GM18517 (cell line): ENCODE measurements at regions not wholly inside any gene's neighbourhood (a gene's known extent, or its start where the extent isn't known, plus 50 kb on each side); places are given as distances from the start of the nearest gene placed in this dataset.
"Not testable (repeated sequence)": the region's sequence is repeated elsewhere in the genome, so short reads cannot be mapped to it uniquely, and the experiment has no call there.

Experiments used
- ATAC-seq: cut with Tn5 transposase; IDR thresholded peaks from one replicate; pipeline ENCODE4 v1.9.1; 2021; ENCODE audit warnings: mild to moderate bottlenecking, moderate library complexity; ENCODE audit not compliant: unreplicated experiment

DNA sequence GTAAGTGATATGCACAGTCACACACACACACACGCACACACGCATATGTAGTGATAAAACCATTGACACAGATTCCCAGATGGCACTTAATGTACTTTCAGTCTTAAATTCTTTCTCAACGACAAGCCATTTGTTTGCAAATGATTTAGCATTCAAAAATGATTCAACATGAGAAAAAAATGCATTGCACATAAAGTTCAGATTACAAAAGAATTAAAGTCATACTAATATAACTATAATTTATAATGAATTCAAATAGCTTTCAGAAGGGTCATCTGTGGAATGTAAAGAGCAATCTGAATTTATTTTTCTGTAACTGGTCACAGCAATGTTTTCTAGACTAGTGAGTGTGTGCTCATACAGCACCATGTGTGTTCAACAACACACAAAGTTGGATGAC is 521.6 kb upstream of the ZNF337 start:
- no peak for ATAC-seq

DNA sequence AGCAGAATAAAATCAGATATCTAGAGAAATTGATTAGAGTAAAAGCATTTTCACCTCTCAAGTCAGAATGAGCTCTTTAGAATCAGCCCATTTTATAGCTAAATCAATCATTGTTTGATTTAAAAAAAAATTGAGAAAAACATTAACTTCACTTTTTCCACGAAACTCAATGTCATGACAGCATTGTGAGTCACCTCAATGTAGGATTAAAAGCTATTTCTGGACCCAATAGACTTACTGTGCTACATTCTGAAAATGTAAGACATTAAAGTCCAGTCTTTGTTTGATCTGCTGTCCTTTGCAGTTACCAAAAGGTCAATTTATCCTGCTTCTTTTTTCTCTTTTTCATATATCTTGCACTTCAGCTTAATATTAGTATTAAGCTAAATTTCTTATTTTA is 519.4 kb upstream of the ZNF337 start:
- no peak for ATAC-seq

DNA sequence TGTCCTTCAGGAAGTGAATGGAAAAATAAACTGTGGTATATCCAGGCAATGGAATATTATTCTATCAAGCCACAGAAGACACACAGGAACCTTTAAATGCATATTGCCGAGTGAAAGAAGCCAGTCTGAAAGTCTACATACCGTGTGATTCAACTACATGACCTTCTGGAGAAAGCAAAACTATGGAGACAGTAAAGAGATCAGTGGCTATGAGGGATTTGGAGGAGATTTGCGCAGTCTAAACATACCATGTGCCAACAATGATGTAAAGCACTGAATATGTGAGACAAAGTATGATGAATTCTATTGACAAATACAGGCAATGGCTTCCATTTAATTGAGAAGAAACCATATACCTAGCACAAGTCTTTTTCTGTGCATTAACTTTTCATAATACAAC is 518.3 kb upstream of the ZNF337 start:
- no peak for ATAC-seq

DNA sequence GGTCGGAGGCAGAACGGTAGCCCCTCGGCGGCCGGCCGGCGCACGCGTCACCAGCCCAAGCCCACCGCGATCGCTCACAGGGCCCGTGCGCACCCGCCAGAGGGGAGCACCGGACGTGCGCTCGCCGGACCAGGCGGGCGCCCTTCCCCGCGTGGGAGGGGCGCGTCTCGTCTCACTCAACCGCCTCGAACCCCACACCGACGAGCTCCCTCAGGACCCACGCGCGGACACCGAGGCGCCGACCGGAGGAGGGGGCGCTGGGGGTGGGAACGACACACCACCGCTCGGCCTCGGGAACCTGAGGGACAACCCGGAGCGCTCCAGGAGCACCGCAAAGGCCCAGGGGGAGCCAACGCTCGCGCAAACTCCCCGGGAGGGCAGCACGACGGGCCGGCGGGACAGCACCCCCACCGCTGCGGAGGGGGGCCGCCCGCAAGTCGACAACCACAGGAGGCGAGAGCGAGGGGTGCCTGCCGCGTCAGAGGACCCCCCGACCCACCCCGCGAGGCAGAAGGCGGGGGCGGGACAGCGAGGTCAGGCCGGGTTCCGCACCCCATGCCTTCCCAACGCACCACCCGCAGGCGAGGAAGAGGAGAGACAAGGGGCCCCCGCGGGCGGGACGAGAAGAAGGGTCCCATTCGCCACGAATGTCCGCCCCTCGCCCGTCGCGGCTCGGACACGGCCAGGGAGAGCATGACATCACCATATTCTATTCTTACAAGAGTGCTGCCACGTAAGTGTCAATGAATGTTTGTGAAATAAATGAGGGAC is 512.7 kb upstream of the ZNF337 start:
- ATAC-seq = no peak

DNA sequence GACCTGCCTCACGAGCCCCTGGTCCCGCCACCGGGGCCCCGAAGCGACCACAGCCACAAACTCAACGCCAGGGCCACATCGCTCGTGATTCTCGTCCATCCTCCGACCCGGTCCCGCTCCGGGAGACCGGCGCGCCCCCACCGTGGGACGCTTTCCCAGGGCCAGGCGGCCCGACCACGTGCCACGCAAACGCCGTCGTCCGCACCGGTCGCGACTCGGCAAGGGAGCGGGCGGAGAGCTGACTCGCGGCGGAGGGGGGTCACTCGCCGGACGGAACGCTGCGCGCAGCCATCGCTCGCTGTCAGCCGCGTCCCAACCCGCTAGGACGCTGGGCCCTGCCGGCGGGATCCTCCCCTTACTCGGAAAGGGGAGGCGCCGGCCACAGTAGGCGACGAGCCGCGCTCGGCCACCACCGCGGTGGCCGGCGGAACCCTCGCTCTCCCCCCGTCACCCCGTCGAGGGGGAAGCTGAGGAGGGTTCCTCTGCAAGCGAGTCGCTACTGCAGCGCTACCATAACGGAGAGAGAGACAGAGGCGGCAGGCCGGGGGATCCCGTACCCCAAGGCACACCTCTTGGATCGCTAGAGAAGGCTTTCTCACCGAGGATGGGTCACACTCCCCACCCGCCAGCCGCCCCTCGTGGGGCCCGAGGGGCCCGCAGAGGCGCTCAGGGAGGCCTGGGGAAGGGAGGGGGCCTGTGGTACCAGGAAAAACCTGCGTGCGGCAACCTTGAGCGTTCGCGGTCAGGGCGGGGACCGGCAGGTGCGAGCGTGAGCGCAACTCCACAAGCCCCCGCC is 511.8 kb upstream of the ZNF337 start:
- ATAC-seq = no peak

DNA sequence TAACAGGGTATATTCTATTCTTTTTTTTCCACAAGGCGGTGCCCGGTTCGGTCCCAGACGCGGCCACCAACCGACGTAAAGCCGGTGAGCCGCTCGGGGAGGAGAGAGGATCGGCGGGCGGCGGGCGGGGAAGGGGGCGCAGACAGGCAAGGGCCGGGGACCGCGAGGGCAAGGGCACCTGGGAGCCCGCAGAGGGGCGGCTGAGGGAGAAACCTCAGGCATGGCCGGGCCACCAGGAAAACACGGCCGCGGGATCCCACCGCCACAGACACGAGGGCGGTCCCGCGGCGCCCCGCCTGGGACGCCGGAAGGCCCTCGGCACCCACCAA is 511.3 kb upstream of the ZNF337 start:
- ATAC-seq = not testable (repeated sequence)

DNA sequence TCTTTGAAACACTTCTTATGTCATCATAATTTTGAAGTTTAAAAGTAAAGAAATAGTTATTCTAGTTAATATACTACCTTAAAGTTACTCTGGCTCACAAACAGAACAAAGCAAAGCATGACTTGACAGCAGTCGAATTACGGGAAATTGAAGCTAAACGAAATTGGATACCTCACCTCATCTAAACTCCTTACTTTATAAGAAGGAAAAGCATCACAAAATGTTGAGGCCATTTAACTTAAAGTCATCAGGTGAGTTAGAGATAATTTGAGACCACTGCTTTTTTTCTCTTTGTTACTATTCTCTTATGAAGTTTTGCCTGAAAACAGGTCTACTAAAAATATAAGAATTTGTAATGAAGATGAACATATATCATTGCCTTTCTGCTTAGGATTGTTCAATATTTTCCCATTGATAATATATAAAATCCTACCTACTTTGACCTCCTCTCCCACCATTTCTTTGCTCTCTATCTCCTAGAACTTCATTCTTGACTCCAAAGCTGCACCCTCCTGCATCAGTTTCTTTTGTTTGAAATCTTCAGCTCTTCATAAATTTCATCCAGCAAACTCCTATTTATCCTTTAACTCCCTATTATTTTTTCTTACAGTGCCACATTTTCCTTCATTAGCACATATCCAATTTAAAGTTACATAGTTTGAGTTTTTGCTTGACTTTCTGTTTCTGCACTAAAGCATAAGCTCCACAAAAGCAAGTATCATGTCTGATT is 510.7 kb upstream of the ZNF337 start:
- ATAC-seq = no peak

DNA sequence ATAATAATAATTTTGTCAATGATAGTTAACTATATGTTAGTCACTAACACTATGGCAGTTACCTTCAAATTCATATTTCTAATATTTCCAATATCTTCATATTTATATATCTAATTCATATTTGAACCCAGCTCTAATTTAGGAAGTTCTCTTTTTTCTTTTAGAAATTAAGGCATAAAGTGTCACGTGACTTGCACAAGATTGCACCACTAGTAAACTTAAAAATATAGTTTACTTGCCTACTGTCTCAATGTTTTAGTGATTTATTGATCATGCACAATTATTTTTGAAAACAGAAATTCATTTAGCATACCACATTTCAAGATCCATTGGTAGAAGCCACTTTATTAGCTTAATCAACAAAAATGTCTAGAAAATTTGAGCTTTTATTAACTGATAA is 508.7 kb upstream of the ZNF337 start:
- no peak for ATAC-seq

DNA sequence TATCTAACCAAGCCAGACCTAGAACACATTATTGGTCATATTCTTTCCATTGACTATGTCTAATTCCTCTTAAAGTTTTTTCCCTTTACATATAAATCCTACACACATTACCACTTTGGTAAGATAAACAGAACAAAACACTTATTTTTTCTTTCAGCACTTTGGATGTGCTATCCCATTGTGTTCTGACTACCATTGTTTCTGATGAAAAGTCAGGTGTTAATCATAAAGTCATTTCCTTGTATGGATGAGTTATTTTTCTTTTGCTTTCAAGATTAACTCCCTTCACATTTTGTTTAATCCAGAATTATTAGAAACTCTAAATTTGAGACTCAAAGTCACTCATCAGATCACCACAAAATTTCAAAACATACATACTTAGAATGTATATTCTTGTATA is 504.4 kb upstream of the ZNF337 start:
- ATAC-seq = not testable (repeated sequence)

DNA sequence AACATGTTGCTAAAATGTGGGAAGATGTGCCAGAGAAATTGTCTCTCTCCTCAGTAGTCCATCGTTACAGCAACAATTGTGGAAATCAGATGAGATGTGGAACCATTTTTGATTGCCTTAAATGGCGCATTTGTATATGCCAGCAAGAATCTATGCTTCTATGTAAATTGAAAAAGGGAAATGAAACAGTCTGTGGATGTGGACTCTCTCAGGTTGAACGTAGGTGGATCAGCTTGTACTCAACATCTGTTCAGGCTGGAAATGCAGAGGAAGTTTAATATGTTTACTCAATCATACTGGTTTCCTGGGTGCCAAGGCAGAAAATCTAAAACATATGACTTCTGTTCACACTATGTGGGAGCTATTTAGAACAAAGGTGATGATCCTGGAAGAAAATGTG is 490.7 kb upstream of the ZNF337 start:
- not testable (repeated sequence) for ATAC-seq

DNA sequence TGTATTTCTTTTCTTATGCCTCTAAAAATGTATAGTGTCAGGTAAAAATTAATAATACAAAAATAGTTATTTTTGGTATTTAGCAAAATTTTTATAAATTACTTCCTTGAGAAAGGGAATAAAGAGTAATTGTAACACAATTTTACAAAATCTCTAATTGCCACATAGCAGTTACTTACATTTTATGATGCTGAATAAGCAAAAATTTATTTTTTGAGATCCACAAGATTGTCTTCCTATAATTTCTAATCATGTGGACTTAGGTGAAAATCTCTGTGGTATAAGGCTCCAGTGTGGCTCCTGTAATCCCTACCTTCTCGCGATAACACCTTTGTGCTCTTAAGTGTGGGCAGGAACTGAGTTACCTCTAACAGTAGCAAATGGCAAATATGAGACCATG is 487.1 kb upstream of the ZNF337 start:
- ATAC-seq = not testable (repeated sequence)

DNA sequence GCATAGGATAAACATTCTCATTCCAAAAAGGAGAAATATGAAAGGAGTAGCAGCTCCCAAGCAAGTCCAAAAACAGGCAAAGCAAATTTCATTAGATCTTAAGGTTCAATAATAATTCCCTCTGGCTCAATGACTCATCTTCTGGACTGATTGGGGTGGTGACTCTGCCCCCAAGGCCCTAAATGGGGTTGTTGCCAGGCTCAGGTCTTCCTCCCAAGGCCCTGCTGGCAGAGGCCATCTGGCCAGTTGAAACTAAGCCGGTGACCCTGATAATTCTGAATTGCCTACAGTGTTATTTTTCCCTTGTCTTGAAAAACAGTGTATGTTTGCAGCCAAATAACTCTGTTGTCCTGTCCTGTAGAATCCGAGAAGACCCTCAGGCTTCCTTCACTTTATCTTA is 484.7 kb upstream of the ZNF337 start:
- not testable (repeated sequence) for ATAC-seq

DNA sequence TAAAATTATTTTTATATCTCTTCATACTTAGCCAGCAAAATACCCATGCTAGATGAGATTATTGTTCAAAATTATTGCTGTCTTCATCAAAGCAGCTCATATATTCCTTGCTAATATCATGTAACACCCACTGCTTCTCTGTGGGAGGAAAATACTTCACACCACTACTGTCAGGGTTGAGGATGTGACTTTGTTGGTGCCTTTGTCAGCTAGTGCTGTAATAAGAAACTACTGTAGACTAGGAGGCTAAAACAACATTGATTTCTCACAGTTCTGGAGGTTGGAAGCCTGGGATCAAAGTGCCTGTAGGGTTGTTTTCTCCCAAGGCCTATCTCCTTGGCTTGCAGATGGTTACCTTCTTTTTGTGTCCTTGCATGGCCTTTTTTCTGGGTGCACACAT is 475.2 kb upstream of the ZNF337 start:
- ATAC-seq = not testable (repeated sequence)

DNA sequence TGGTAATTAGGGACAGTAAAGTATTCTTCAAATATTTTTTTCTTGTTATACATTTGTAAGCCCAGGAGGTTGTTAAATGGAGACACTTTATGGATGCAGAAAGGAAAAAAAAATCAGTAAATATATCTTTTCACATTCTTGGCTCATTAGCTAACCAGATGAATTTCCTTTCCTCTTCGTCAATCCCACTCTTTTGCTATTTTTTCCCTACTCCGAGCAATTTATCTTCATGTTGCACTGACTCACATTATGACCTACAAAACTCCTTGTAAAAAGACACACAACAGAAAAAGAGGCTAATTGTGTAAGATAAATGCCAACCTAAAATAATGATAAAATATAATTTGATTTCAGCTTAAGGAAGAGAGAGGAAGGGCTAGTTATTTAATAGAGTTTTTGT is 472.9 kb upstream of the ZNF337 start:
- no peak for ATAC-seq

DNA sequence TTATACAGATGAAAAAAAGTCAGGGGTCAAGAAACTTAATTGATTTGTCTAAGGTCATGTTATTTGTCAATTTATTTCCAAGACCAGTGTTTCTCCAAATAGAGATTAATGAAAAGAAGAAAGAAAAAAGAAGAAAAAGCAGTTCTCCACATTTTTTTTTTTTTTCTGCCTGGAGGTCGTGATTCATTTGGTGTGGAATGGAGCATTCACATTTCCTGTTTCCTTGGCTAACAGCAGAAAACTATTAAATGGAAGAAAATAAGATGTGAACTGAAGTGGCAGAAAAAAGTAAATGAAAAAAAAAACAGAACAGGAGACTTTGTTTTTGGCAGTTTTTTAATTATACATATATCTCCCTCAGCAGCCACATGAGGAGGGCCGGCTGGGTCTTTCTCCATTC is 470.8 kb upstream of the ZNF337 start:
- ATAC-seq = no peak

DNA sequence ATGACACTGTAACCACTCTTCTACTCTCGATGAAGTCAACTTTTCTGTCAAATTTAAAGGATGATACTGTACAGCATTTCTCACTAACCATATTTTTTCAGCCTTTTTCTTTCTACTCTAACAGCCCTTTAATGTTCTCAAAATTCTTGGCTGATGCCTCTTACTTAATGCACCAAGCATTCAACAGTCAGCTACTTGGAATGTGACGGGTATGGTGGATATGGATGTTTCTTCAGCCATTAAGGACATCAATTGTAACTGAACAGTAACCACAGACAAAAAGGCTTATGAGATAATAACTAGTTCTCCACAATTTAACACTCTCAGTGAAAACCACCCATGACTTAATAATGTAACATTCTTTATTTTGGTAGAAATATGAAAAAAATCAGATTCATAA is 467.2 kb upstream of the ZNF337 start:
- ATAC-seq = no peak

DNA sequence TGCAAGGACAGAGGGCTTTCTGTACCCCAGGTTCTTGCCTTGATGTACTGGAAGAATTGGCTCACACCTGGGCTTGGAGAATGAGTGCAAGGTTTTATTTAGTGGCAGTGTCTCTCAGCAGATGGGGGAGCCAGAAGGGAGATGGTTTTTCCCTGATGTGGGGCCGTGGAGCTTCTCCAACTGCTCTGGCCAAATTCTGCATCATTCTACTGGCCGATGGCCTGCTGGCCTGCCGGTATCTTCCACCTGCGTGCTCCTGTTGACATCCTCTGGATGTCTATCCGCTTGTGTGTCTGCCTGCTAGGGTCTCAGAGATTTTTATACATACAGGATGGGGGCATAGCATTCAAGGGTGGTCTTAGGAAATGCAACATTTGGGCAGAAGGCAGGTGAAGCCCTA is 466.5 kb upstream of the ZNF337 start:
- ATAC-seq = not testable (repeated sequence)

DNA sequence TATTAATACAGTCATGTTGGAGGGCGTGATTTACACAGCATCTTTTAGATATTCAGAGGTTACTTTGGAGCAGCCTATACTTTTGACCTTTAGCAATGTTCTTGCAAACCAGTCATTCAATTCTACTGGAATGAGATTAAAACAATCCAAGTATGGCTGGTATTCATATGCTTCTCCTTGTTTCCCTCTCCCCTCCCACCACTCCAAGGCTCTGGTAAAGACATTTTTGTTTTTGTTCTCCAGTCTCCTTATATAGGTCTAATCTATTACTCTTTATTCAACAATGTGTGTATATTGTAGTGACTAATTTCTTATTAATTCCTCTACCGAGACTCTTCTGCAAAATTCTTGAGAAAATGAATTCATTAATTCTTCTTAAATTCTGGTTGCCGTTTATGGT is 465.1 kb upstream of the ZNF337 start:
- ATAC-seq = not testable (repeated sequence)

DNA sequence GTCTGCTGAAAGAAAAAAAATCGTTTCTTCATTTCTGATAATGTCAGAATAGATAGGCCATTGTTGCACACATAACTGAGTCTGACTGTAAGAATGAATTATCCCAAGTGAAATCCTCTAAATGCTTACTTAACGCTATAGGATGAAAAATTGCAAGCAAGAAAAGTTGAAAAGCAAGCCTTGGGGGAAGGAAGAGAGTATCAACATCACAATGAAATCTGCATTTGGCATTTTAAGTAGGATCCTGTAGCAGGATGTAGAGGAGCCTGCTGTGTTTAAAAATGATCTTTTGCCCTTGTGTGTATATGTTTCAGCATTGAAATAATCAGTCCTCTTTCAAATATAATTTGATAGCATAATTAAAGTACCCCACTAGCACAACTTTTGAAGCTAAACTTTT is 464.3 kb upstream of the ZNF337 start:
- ATAC-seq = not testable (repeated sequence)

DNA sequence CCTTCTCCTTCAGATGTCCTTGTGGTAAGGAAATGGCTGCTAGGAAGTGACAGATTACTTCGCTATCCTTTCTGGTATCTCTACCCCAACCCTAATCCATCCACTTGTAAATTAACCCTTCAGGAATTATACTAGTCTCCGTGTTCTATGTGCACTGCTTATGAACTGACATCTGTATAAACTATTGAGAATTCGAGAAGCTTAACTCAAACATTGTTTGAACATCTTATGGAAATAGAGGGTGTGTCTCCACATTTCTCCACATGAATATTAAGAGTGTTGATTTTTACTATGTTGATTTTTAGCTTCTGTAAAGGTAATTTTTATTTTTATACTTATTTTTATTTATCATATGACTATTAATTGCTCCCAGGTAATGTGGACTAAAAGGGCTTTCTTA is 457.6 kb upstream of the ZNF337 start:
- no peak for ATAC-seq

DNA sequence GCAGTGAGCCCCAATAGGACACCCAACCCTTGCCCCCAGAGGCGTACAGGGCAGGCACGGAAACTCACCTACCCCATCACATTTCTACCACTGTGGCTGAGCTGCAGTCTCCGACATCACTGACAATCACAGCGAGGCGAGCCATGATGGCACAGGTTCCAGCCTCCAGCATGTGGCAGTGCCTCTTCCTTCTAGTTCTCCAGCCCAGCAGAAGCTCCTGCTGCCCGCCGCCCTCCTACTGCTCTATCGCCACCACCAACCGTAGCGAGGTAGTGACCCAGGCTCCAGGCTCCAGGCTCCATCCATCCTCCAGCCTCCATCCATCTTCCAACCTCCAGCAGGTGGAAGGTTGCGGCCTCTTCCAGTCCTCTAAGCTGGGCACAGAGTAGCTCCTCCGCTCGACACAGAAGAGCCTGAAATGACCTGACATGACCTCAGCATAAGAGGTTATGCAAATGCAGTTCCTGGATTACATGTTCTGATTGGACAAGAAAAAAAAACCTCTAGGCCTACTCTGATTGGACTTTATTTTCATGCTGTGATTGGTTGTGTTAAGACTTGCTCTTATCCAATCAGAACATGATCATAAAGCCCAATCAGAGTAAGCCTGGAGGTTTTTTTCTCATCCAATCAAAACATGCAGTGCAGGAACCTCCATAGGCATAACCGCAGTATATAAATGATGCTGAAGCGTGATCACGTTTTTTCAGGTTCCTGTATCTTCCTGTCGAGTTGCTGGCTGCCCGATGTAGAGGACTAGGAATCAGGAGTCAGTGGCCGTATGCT is 438.9 kb upstream of the ZNF337 start:
- ATAC-seq = no peak
